GM12892 (cell line): ENCODE measurements at regions not wholly inside any gene's neighbourhood (a gene's known extent, or its start where the extent isn't known, plus 50 kb on each side); places are given as distances from the start of the nearest gene placed in this dataset.
"Not testable (repeated sequence)": the region's sequence is repeated elsewhere in the genome, so short reads cannot be mapped to it uniquely, and the experiment has no call there.

Source experiments
- DNase-seq: peaks from one replicate; pipeline ENCODE4 v3.0.0; 2011; ENCODE audit not compliant: insufficient read length
- FAIRE-seq: peaks from 2 replicates; lab custom pipeline; 2011; peaks lifted over from hg19 to GRCh38; lab: Jason Lieb, UNC
- POLR2A ChIP-seq: IDR thresholded peaks from 2 replicates; pipeline ENCODE4 v1.6.1; 2011; ENCODE audit warnings: low read depth, low read length, control low read depth
- POLR2AphosphoS5 ChIP-seq: IDR thresholded peaks from 2 replicates; pipeline ENCODE4 v1.6.1; 2011; ENCODE audit warnings: low read depth, low read length, control low read depth
- TAF1 ChIP-seq: IDR thresholded peaks from 2 replicates; pipeline ENCODE4 v1.6.1; 2011; ENCODE audit warnings: low read depth, mild to moderate bottlenecking, control low read depth, low read length, borderline replicate concordance

- no peak for TF ChIP-seq POLR2A
- no peak for TF ChIP-seq TAF1
- TF ChIP-seq POLR2AphosphoS5, result no peak
- no peak for FAIRE-seq
- no peak for DNase-seq
Measured at GRCh38 chr6:138655828-138656227, 117.7 kb upstream of the CCDC28A start.

GRCh38 chr6:138656364-138657064 lies 117.1 kb upstream of the CCDC28A start:
- no peak for DNase-seq
- FAIRE-seq, result no peak
- TF ChIP-seq POLR2A (no peak), POLR2AphosphoS5 (no peak), TAF1 (no peak)

- TF ChIP-seq POLR2AphosphoS5, result no peak
- no peak for TF ChIP-seq TAF1
- TF ChIP-seq POLR2A, result no peak
- DNase-seq, result no peak
- no peak for FAIRE-seq
Measured at GRCh38 chr6:138657065-138657425, 116.5 kb upstream of the CCDC28A start.

- DNase-seq (no peak), FAIRE-seq (no peak)
- TF ChIP-seq POLR2AphosphoS5 (no peak), POLR2A (no peak), TAF1 (no peak)
Measured at GRCh38 chr6:138659998-138660397, 113.6 kb upstream of the CCDC28A start.

- DNase-seq (no peak), FAIRE-seq (no peak)
- TF ChIP-seq POLR2A (no peak), POLR2AphosphoS5 (no peak), TAF1 (no peak)
Measured at GRCh38 chr6:138662471-138662870, 111.1 kb upstream of the CCDC28A start.

GRCh38 chr6:138663892-138664291 lies 109.7 kb upstream of the CCDC28A start:
- DNase-seq (no peak), FAIRE-seq (no peak)
- no peak for TF ChIP-seq TAF1
- no peak for TF ChIP-seq POLR2A
- TF ChIP-seq POLR2AphosphoS5, result no peak

GRCh38 chr6:138664745-138665144 lies 108.8 kb upstream of the CCDC28A start:
- TF ChIP-seq POLR2AphosphoS5 (no peak), POLR2A (no peak), TAF1 (no peak)
- DNase-seq, result no peak
- FAIRE-seq, result no peak

- FAIRE-seq (no peak), DNase-seq (no peak)
- TF ChIP-seq TAF1, result no peak
- TF ChIP-seq POLR2AphosphoS5, result no peak
- TF ChIP-seq POLR2A, result no peak
Measured at GRCh38 chr6:138666636-138667035, 106.9 kb upstream of the CCDC28A start.

- TF ChIP-seq POLR2A, result no peak
- TF ChIP-seq TAF1, result no peak
- no peak for TF ChIP-seq POLR2AphosphoS5
- FAIRE-seq (no peak), DNase-seq (no peak)
Measured at GRCh38 chr6:138667408-138667807, 106.2 kb upstream of the CCDC28A start.

- TF ChIP-seq POLR2AphosphoS5, result no peak
- no peak for TF ChIP-seq POLR2A
- TF ChIP-seq TAF1, result no peak
- DNase-seq (no peak), FAIRE-seq (no peak)
Measured at GRCh38 chr6:138671351-138671750, 102.2 kb upstream of the CCDC28A start.

GRCh38 chr6:138673346-138674014 lies 100.1 kb upstream of the CCDC28A start:
- no peak for TF ChIP-seq TAF1
- no peak for TF ChIP-seq POLR2A
- DNase-seq (no peak), FAIRE-seq (no peak)

- FAIRE-seq, DNase-seq: not testable (repeated sequence)
Measured at GRCh38 chr6:138674444-138674843, 99.1 kb upstream of the CCDC28A start.

- no peak for DNase-seq
- no peak for FAIRE-seq
- no peak for TF ChIP-seq TAF1
- TF ChIP-seq POLR2A, result no peak
- TF ChIP-seq POLR2AphosphoS5, result no peak
Measured at GRCh38 chr6:138677538-138677937, 96.0 kb upstream of the CCDC28A start.
